Chondrocyte (in vitro differentiated cells): ENCODE measurements at regions not wholly inside any gene's neighbourhood (a gene's known extent, or its start where the extent isn't known, plus 50 kb on each side); places are given as distances from the start of the nearest gene placed in this dataset.
"Not testable (repeated sequence)": the region's sequence is repeated elsewhere in the genome, so short reads cannot be mapped to it uniquely, and the experiment has no call there.

Experiments
- DNase-seq: peaks from one replicate; pipeline ENCODE4 v3.0.0; 2021; ENCODE audit warnings: mixed read lengths, low spot score
- H3K27ac Mint-ChIP-seq: one replicate; pipeline ENCODE4 v1.8.0; 2021; ENCODE audit warnings: mild to moderate bottlenecking, moderate library complexity, mixed read lengths; ENCODE audit not compliant: unreplicated experiment
- H3K27me3 Mint-ChIP-seq: 2 replicates; pipeline ENCODE4 v1.8.0; 2021; ENCODE audit warnings: low read depth, mixed read lengths
- H3K36me3 Mint-ChIP-seq: 2 replicates; pipeline ENCODE4 v1.8.0; 2021; ENCODE audit warnings: low read depth, mixed read lengths
- H3K4me1 Mint-ChIP-seq: 2 replicates; pipeline ENCODE4 v1.8.0; 2021; ENCODE audit warnings: low read depth, mild to moderate bottlenecking, mixed read lengths
- H3K4me3 Mint-ChIP-seq: one replicate; pipeline ENCODE4 v1.8.0; 2021; ENCODE audit warnings: mild to moderate bottlenecking, moderate library complexity, mixed read lengths; ENCODE audit not compliant: unreplicated experiment
- H3K9me3 Mint-ChIP-seq: 2 replicates; pipeline ENCODE4 v1.8.0; 2021; ENCODE audit warnings: low read depth, mixed read lengths
- CTCF ChIP-seq: fragments of 200-600 bp; sonication (generic); IDR thresholded peaks from 2 replicates; pipeline ENCODE4 v1.5.0; 2021; ENCODE audit warnings: antibody characterized with exemption, mild to moderate bottlenecking, moderate library complexity

GRCh38 chr9:74407166-74407565 lies 90.0 kb upstream of the RORB start:
- no peak for TF ChIP-seq CTCF
- Mint-ChIP-seq H3K4me3 (no peak overlapping the region), H3K9me3 (peaks cover 18% of the 10 kb centered on the region), H3K27me3 (no peaks in the 10 kb centered on the region), H3K36me3 (no peaks in the 10 kb centered on the region), H3K4me1 (no peaks in the 10 kb centered on the region), H3K27ac (no peak overlapping the region)
- no peak for DNase-seq

GRCh38 chr9:74412236-74412979 lies 84.7 kb upstream of the RORB start:
- Mint-ChIP-seq H3K4me3 (no peak overlapping the region), H3K4me1 (no peaks in the 10 kb centered on the region), H3K27me3 (no peaks in the 10 kb centered on the region), H3K27ac (no peak overlapping the region), H3K9me3 (no peaks in the 10 kb centered on the region), H3K36me3 (no peaks in the 10 kb centered on the region)
- DNase-seq, result no peak
- no peak for TF ChIP-seq CTCF

GRCh38 chr9:74413876-74414275 lies 83.3 kb upstream of the RORB start:
- no peaks in the 10 kb centered on the region for H3K36me3 Mint-ChIP-seq
- H3K4me3 Mint-ChIP-seq, result no peak overlapping the region
- no peaks in the 10 kb centered on the region for H3K9me3 Mint-ChIP-seq
- TF ChIP-seq CTCF, result no peak
- DNase-seq, result no peak
- no peaks in the 10 kb centered on the region for H3K27me3 Mint-ChIP-seq
- H3K4me1 Mint-ChIP-seq, result no peaks in the 10 kb centered on the region
- no peak overlapping the region for H3K27ac Mint-ChIP-seq

- no peaks in the 10 kb centered on the region for H3K4me1 Mint-ChIP-seq
- no peaks in the 10 kb centered on the region for H3K9me3 Mint-ChIP-seq
- H3K27me3 Mint-ChIP-seq, result no peaks in the 10 kb centered on the region
- no peak for DNase-seq
- H3K27ac Mint-ChIP-seq, result no peak overlapping the region
- no peaks in the 10 kb centered on the region for H3K36me3 Mint-ChIP-seq
- no peak for TF ChIP-seq CTCF
- H3K4me3 Mint-ChIP-seq, result no peak overlapping the region
Observed at GRCh38 chr9:74414325-74414724, 82.8 kb upstream of the RORB start.

GRCh38 chr9:74415995-74416394 lies 81.1 kb upstream of the RORB start:
- Mint-ChIP-seq H3K4me1 (no peaks in the 10 kb centered on the region), H3K9me3 (no peaks in the 10 kb centered on the region), H3K4me3 (no peak overlapping the region), H3K36me3 (no peaks in the 10 kb centered on the region), H3K27me3 (no peaks in the 10 kb centered on the region), H3K27ac (no peak overlapping the region)
- no peak for TF ChIP-seq CTCF
- no peak for DNase-seq

- not testable (repeated sequence) for DNase-seq, H3K4me1 Mint-ChIP-seq, H3K4me3 Mint-ChIP-seq, H3K27ac Mint-ChIP-seq, H3K9me3 Mint-ChIP-seq, H3K27me3 Mint-ChIP-seq, H3K36me3 Mint-ChIP-seq
Observed at GRCh38 chr9:74424488-74424887, 72.6 kb upstream of the RORB start.
